PFSK-1 (cell line): ENCODE measurements at regions not wholly inside any gene's neighbourhood (a gene's known extent, or its start where the extent isn't known, plus 50 kb on each side); places are given as distances from the start of the nearest gene placed in this dataset.

ENCODE experiments used
- FOXP2 ChIP-seq: optimal IDR thresholded peaks from 2 replicates; pipeline ENCODE3; 2011; ENCODE audit warnings: borderline replicate concordance, control low read depth, inconsistent platforms; ENCODE audit not compliant: insufficient read depth; ENCODE audit errors: extremely low read length, extremely low read depth
- POLR2AphosphoS5 ChIP-seq: IDR thresholded peaks from 2 replicates; pipeline ENCODE4 v1.6.1; 2012; ENCODE audit warnings: low read depth, mild to moderate bottlenecking, control low read depth, low read length, moderate library complexity
- REST ChIP-seq, 2 experiments: IDR thresholded peaks; 2 replicates each; pipeline versions ENCODE4 v1.6.1 to v1.8.0; 2011 to 2012; ENCODE audit warnings: low read depth in 2 of 2, low read length in 2 of 2, control low read depth in 1 of 2, inconsistent platforms in 1 of 2, mild to moderate bottlenecking in 1 of 2, moderate library complexity in 1 of 2; ENCODE audit not compliant: insufficient read depth in 1 of 2
- SIN3A ChIP-seq: IDR thresholded peaks from 2 replicates; pipeline ENCODE4 v1.6.1; 2012; ENCODE audit warnings: mild to moderate bottlenecking, low read length, moderate library complexity, borderline replicate concordance; ENCODE audit not compliant: insufficient read depth
- TAF1 ChIP-seq: IDR thresholded peaks from 2 replicates; pipeline ENCODE4 v1.6.1; 2012; ENCODE audit warnings: low read length, control low read depth, borderline replicate concordance; ENCODE audit not compliant: insufficient read depth

DNA sequence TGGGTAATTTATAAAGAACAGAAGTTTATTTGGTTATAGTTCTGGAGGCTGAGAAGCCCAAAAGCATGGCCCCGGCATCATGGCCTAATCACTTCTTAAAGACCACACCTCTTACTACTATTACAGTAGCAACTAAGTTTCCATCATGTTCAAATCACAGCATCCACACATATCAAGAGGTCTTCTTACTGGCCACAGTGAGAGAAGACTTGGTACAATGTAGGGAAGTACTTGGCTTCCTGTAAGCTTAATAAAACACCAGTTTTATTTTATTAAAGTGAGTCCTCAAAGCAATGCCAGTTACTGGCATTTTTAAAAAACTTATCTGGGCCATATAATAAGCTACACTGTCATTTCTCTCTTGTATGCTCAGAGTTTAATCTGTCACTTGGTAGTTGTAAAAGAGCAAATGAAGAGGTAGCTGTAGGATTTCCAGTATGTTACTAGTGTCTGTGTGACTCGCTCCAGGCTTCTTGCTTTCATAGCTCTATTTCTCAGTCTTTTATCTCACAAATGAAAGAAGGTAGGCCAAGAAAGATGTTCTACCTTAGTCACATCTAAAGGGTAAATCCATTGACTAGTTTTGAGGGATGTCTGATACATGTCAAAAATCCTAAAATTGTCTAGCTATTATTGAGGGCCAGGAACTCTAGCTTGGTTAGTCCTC, 159.2 kb upstream of the CPEB2 start:
- no peak for TF ChIP-seq FOXP2
- no peak for TF ChIP-seq SIN3A
- no peak for TF ChIP-seq POLR2AphosphoS5

GRCh38 chr4:14844061-14844460, 158.2 kb upstream of the CPEB2 start:
- TF ChIP-seq FOXP2 (no peak), REST (IDR thresholded peaks at IDR 0.05; ENCODE audit: insufficient read depth in 1 of 2, low read depth in 2 of 2, low read length in 2 of 2) (no peak), TAF1 (no peak), POLR2AphosphoS5 (no peak), SIN3A (no peak)

DNA sequence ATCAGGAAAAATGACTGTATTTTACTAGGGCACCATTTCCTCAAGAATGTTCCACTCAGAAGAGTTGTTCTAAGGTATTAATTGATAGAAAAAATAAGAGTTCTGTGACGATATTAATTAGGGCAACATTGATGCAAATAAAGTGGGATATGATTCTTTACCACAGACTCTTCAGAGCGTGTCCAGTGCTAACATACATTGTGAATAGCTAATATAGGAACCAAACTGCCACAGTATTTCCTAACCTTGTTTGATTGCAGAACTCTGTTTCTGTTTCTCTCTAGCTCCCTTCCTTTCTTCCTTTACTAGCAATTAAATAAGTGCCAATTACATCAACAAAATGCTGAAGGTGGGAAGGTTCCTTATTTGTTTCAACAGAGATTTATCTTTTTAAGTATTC, 154.1 kb upstream of the CPEB2 start:
- TF ChIP-seq FOXP2, result no peak
- TF ChIP-seq REST (IDR thresholded peaks at IDR 0.05; ENCODE audit: insufficient read depth in 1 of 2, low read depth in 2 of 2, low read length in 2 of 2), result no peak
- TF ChIP-seq SIN3A, result no peak
- TF ChIP-seq POLR2AphosphoS5, result no peak
- no peak for TF ChIP-seq TAF1

GRCh38 chr4:14850455-14851097, 151.7 kb upstream of the CPEB2 start:
- TF ChIP-seq FOXP2, result no peak
- no peak for TF ChIP-seq TAF1
- no peak for TF ChIP-seq REST (IDR thresholded peaks at IDR 0.05; ENCODE audit: insufficient read depth in 1 of 2, low read depth in 2 of 2, low read length in 2 of 2)
- TF ChIP-seq POLR2AphosphoS5, result no peak
- TF ChIP-seq SIN3A, result no peak

- no peak for TF ChIP-seq REST (IDR thresholded peaks at IDR 0.05; ENCODE audit: insufficient read depth in 1 of 2, low read depth in 2 of 2, low read length in 2 of 2)
- TF ChIP-seq TAF1, result no peak
- TF ChIP-seq POLR2AphosphoS5, result no peak
- TF ChIP-seq FOXP2, result no peak
- TF ChIP-seq SIN3A, result no peak
These were observed 148.9 kb upstream of the CPEB2 start for GRCh38 chr4:14853176-14853943.
